Right lung (tissue), 2 donors: ENCODE measurements at regions not wholly inside any gene's neighbourhood (a gene's known extent, or its start where the extent isn't known, plus 50 kb on each side); places are given as distances from the start of the nearest gene placed in this dataset.

Experiments
- DNase-seq, 2 donors: peaks; one replicate each; pipeline ENCODE4 v3.0.0-alpha.2; 2013

DNA sequence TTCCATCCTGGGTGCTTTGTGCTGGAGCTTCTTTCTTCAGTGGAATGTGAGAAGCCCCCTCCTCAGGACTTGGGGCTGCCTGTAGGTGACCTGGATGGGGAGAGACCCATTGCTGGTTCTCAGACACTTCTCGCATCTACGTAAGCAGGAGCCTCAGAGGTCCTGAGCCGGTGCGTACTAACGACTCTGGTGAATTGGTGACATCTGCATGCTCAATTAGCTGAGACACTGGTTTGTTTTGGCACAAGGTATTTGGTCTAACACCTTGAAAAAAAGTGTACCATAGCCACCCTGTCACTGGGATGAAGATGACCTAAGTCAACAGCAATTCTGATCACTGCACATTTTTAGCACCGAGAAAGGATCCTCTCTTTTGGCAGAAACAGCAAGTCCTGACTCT lies 57.7 kb downstream of the LRRC30 start:
- no peak for DNase-seq

DNA sequence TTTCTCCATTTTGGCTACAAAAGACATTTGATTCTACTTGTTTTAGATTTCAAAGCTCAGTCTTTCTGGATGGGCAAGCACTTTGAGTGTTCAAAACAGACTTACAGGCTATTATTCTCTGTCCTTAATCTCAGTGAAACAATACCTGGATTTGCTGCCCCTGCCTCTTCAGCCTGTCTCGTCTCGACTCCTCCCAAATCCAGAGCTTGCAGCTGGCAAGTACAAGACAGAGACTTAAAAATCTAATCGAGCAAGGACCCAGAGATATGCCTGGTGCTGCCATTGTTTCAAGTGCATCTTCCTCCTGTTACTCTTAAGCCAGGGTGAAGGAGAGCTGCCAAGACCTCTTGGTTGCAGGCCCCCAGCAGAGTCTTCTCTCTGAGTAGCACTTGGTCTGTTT lies 59.2 kb downstream of the LRRC30 start:
- DNase-seq = no peak

DNA sequence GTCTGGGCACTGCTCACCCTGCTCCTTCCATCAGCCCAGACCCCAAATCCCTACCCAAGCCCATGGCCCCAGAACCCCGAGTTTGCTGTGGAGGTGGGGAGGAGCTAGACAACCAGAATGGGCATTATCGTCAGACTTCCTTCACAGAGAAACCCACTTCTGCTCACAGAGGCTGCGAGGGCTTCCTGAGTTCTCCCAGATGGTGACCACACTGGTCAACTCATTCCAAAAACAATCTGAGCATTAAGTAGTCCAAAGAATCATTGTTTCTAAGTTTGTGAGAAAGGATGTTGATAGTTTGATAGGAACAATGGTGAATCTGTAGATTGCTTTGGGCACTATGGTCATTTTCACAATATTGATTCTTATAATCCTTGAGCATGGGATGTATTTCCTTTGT lies 60.2 kb downstream of the LRRC30 start:
- DNase-seq = no peak

DNA sequence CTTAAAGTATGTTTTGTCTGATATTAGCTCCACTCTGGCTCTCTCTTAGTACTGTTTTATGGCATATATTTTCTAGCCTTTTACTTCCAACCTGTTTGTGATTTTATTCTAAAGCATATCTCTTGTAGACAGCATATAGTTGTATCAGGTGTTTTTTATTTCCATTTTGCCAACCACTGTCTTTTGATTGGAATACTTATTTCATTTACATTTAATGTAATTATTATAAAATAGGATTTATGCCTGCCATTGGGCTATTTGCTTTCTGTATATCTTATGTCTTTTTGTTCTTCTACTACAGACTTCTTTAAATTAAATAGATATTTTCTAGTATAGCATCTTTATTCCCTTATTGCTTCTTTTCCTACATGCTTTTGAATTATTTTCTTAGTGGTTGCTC lies 67.3 kb downstream of the LRRC30 start:
- no peak for DNase-seq

DNA sequence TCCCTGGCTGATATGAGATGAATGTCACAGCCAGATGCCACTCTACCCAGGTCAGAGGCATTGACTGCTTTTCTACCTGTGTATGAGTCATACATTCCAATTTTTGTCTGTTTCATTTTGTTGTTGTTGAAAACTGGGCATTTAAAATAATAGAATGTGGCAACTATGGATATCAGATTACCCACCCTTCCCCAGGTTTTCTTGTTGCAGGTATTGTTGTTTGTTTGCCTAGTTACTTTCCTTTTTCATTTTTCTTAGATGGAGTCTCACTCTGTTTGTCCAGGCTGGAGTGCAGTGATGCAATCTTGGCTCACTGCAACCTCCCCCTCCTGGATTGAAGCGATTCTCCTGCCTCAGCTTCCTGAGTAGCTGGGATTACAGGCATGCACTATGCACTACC lies 70.2 kb downstream of the LRRC30 start:
- no peak for DNase-seq

DNA sequence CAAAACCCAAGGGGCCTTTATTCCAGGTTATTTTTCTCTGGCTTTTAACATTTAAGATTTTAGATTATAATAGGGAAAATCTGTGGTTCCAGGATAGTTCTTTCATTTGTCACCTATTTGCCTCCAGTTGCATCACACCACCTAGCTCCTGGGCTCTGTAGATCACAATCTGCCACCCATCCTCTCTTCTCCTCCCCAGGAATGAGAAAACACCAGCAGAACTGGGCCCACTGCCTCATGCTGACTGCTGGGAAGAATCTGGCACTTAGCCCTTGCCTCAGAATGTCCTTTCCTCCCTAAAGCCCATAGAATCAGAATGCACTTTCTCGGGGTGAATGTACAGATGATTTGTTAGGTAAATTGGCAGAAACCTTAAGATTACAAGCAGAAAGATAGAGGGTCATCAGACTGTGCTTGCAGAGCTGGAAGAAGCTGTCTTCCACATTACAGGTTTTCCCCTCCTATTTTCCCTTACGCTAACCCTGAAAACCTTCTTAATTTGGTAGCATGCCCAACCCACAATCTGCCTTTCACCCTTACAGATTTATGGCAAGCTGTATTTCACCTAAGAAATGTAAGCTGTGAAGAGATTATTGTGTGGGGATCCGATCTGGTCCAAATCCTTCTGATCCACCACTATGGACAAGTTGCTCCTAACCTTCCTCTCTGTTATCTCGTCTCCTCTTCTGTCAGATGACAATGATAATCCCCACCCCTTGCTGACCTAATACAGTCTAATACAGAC lies 72.6 kb downstream of the LRRC30 start:
- no peak for DNase-seq

DNA sequence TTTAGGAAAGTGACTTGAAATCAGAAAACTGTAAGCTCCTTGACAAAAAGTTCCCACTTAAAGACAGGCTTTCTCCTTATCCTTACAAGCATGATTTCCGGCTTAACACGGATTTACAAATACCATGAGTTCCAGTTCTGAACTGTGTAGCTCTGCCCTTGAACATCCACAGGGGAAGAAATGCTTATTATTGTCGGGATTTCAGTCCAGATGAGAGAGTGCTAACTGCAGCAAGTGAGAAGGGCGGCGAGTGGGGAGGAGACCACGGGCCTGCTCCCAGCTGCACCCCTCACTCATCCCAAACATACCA lies 73.1 kb downstream of the LRRC30 start:
- DNase-seq = no peak

DNA sequence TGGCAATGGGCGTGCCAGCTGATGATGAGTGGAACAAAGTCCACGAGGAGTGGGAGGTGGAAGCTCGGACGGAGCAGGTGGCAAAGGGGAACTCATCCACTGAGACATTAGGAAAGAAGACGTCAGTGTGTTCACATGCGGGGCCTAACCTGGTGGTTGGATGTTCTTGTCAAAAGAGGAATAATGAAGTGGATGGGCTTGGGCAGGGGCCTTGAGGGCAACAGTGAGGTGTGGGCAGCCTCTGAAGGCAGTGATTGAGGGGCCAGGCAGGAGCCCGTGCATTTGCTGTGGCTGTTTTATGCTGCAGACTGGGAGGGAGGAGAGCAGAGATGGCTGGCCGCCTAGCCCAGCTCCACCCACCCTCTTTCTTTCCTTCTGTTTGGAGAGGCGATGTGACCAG lies 74.5 kb downstream of the LRRC30 start:
- DNase-seq = no peak

DNA sequence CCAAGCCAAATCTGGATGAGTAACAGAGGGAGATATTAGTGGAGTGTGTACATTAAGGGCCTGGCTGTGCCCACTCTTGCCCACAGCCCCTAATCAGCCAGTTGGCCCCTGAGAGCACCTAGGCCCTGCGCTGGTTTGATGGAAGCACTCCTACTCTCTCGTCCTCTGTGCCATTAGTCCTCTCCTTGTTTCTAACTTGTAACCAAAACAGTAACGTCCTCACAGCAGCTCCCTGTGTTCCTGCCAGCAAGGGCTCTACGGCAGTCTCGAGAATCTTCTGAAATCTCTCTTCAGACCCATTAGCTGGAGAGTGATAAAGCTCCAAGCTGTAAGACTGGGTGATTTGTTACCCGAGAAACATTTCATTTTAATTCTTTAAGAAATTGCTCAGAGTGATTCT lies 76.1 kb downstream of the LRRC30 start:
- DNase-seq = no peak

DNA sequence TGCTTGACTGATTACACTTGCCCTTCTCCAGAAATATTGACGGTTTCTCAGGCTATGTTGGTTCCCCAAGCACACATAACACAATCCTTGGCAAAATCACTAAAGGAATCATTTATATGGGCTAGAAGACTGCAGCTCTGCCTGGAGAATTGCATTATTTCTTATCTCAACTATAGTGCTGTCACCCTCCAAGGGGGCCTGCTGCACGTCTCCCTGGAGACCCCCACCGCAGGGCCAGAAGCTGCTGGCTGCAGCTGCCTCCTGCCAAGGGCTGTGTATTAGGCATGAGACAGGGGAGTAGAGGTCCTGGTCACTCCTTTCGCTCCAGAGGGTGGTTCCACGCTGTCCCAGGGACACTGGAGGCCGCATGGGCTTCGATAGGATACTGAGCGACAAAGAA lies 76.6 kb downstream of the LRRC30 start:
- no peak for DNase-seq

DNA sequence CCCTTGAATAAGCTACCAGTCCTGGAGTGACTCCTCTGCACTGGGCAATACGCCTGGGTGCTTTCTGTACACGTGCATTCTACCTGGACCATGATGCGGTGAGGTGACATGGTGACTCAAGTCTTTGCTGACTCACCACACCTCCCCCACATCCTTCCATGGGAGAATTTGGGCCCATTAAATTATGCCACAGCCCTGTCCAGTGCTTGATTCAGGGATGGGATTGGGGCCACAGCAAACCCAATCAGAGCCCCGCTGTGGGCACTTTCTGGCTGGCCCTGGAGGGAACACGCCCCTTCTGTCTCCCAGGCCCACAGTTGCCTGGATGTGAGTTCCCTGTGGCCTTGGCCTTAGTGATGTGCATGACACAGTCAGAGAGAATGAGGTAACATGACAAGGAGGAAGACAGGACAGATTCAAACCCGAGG lies 86.9 kb downstream of the LRRC30 start:
- DNase-seq = no peak

DNA sequence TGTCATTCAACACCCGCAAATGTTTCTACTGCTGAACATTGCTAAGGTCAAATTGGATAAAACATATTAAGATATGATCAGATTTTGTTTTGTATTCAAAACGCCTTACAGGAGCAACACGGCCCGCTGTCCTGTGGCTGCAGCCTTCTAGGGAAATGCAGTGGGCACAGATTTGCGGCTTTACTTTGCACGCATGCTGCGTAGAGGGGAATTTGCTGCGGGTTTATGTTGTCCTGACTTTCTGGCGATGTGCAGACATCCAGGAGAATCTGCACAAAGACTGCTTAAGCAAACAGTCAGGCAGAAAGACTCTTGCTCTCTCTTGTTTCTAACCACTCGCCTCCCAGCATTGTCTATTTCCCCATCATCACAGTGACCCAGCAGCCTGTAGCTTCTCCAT lies 88.3 kb downstream of the LRRC30 start:
- DNase-seq = no peak

DNA sequence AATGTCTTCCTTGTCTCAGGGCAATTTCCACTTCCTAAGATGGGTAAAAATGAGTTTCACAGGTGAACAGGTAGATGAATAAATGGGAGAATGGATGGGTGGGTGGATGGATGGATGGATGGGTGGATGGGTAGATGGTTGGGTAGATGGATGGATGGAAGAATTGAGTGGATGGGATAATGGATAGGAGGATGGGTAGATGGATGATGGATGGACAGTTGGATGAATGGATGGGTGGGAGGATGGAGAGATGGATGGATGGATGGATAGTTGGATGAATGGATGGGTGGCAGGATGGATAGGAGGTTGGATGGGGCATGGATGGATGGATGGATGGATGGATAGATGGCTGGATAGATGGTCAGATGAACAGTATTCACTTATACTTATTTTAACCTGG lies 90.9 kb downstream of the LRRC30 start:
- no peak for DNase-seq

DNA sequence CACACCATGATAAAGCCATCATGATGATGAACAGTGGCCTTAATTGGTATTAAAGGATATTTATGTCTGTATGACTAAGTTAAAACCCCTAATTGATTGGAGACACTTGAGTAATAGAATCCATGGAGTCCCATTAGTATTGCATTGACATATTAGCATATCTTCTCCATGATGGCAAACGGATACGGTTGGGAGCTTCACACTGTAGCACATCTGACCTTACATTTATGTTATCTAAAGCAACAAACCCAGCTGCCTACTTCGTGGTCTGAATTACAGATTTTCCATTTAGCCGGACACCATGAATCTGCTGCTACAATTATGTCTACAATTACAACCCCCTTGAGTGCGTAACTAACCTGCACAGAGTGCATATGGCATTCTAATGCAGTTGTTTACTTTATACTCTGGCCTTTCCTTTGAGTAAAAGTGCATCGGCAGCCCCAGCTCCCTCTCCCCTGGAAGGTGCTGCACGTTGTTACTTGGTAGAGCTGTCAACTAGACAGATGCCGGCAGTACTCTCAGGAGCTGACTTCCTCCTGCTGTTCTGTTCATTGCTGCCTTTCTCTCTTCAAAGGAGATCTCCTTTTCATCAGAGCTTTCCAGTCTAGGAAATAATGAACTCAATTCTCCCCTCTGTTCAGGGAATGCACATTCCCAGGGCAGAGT lies 92.1 kb downstream of the LRRC30 start:
- DNase-seq = no peak

DNA sequence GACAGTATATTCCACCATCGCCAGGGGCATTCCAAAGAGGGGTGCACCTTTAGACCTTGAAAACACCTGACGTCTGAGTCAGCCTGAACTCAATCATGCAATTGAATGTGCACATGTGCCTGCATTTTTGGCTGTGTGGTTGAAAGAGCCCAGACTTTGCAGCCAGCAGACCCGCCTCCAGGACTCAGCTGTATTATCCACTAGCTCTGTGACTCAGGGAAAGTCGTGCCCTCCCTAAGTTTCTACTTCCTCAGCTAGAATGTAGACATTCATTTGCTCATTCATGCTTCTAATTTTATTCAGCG lies 94.2 kb downstream of the LRRC30 start:
- no peak for DNase-seq

DNA sequence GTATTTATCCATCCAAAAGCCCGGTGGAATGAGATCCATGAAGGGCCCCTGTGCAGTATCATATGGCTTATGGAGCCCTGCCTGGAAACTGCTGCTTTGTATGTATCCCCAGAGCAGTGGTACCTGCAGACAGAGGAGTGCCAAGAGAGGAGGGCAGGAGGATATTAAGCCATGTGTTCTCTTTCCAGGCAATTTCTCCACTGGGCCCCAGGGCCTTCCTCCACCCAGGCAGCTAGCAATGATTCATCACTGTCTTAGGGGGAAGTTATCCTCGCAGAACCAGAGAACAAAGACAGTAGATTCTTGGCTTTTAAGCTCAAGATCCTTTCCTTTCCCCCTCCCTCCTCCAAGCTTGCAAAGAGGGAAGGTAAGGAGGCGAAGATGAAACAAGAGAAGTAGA lies 98.1 kb downstream of the LRRC30 start:
- DNase-seq = no peak

DNA sequence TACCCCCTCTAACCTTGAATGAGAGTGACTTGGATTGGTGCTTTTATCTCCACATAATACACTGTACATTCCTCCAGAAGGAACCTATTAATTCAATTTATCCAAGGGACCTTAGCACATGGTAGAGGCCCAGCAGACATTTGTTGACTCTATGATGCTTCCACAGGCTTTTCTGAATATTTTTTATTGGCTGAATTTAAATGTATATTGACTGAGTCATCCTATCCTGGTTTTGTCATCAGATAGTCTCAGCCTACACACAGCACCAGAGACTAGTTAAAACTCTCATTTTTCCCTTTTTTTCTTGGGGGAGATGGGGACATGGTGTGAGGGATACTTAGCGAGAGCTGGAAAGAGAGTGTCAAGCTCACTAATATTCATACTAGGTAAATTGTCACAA lies 101.6 kb downstream of the LRRC30 start:
- no peak for DNase-seq

DNA sequence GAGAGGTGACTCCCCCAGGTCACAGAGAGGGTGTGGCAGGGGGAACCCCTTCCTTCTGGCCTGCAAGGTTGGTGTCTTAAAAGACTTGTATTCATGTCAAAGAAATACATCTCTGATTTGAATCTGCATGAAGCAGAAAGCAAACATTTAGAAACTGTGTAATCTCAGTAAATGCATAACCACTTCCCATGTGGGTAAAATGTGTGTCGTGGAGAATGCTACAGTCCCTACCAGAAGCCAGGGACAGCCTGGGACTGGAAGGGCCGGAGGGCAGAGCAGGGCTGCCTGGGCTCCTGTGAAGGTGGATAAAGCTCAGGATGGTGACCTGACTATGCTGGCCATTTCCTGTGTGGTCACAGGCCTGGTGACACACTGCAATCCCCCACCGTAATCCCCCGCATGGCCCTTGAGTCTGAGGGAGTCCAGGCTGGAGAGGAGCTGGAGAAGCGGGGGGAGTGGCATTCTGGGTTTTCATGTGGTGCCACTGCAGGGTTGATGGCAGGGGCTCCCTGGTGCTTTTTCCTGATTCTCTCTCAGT lies 102.2 kb downstream of the LRRC30 start:
- DNase-seq = no peak

DNA sequence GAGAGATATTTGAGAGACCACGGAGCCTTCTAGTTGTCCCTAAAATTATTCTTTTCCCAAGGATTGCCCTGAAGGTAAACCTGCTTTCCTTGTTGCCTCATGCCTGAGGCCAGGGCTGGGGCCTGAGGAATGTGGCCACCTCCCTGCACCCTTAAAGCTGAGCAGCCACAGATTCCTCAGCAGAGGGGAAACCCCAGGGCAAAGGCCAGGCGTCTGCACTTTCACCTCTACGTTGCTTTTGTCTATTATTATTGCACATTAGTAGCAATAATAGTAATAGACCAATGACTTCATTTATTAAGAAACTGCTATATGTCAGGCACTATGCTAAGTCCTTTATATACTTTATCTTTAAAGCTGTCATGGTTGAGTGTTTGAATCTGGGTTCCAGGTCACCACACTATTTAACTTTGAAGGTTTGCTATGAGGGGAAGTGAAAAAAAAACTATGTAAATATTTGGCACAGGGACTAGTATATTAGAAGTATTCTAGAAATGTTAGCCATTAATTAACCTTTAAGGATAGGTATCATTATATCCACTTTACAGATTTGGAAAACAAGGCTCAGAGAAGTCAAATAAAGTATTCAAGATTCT lies 104.2 kb downstream of the LRRC30 start:
- no peak for DNase-seq

DNA sequence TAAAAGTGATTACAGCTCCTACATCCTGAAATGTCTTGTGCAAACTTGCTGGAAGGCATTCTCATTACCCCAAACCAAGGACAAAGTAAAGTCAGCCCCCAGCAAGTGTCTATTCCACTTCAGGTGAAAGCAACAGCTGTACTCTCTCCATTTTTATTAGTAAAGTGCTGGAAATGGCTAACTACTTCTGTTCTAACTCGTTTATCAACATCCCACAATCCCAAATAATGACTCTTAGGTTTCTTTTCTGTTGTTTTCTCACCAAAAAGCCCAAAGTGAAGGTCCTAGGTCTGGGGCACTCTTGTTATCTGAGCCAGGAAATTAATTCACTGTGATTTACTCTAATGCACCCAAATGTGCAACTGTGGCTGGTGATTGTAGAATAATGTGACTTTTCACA lies 105.7 kb downstream of the LRRC30 start:
- no peak for DNase-seq

DNA sequence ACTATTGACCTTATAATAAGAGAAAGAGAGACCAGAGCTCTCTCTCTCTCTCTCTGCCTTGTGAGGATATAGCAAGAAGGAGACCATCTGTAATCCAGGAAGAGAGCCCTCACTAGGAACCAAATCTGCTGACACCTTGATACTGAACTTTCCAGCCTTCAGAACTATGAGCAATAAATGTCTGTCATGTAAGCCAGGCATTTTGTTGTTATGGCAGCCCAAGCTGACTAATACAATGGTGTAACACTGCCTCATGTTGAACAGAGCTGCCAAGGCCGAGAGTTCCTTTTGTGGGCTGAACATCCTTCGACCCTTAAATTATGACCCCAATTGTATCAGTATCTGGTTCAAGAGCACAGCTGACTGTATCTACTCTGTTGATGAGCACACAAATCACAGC lies 108.0 kb downstream of the LRRC30 start:
- DNase-seq = no peak

DNA sequence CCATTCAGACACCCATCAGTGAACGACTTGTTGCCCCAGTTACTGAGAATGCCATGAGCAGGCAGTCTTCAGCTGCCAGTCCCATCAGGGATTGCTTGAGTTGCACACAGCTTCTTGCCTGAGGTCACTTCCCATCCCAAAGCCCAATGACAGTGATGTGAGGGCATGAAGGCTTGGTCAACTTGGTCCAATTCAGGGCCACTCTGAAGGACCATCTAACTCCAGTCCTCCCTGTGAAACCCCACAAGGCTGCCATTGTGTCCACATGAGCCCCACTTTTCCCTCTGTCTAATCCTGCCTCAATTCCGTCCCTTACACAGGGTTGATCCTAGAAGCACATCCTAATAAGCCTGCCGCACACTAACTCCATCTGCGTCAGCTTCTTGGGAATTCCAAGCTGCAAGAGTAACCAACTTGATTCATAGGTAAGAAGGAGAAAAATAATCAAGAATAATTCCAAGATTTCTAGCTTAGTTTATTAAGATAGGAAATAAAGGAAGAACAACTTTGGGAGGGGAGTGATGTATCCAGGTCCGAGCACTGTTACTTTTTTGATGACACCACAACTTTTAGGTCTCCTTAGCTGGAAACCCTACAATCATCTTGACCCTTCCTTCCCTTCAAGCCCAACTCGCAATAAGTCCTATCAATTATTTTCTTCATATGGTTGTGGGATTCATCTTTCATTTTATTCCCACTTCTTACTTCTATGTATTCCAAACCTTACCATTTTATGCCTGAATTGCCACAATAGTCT lies 110.9 kb downstream of the LRRC30 start:
- DNase-seq = no peak
